ENCODE measurements at regions not wholly inside any gene's neighbourhood (a gene's known extent, or its start where the extent isn't known, plus 50 kb on each side); places are given as distances from the start of the nearest gene placed in this dataset.

DNA sequence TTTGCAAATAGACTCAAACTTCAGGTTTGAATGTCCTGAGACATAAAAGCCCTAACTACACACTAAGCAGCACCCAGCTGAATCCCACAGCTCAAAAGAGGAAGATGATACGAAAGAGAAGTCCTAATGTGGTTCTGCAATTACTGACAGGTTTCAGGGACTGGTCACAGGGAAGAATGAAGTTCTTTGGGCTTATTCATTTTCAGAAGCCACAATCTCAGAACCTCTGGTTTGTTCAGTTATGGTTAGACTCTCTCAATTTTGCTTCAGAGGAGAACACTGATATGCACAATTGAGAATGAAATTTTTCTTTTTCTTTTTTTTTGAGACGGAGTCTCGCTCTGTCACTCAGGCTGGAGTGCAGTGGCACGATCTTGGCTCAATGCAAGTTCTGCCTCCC is 94.6 kb upstream of the FAM180A start:
- H3K27ac Mint-ChIP-seq = no peak overlapping the region

GRCh38 chr7:135842446-135843179 is 94.0 kb upstream of the FAM180A start:
- H3K27me3 ChIP-seq (ENCODE audit: insufficient read depth, low read length) = no peaks in the 10 kb centered on the region
- H3K27me3 Mint-ChIP-seq = no peaks in the 10 kb centered on the region
- no peaks in the 10 kb centered on the region for H3K36me3 Mint-ChIP-seq
- no peak overlapping the region for H3K27ac ChIP-seq (ENCODE audit: low read depth, low read length)
- H3K9me3 Mint-ChIP-seq = peaks cover 0 to 2% (median 0%) of the 10 kb centered on the region in 8 donors
- H3K4me1 ChIP-seq (ENCODE audit: insufficient read depth, low read length) = no peaks in the 10 kb centered on the region
- POLR2A ChIA-PET (ENCODE audit: partially characterized antibody) = no interaction called here
- intact Hi-C loops (cut with micrococcal nuclease) = no loop called here
- no peak for DNase-seq
- H3K9me3 ChIP-seq (ENCODE audit: control insufficient read depth in 1 of 2, low read length in 2 of 2) = no peaks in the 10 kb centered on the region
- H3K27ac Mint-ChIP-seq = peak overlapping the region in 3 of 7 donors; percentile 5 to 70 (median 9)
- H3K4me3 Mint-ChIP-seq = no peak overlapping the region
- no peak overlapping the region for H3K4me3 ChIP-seq (ENCODE audit: low read length in 2 of 2)
- CTCF ChIA-PET (ENCODE audit: partially characterized antibody) = interaction anchor here (1.0 kb wide), 1 partner anchor 8 kb away, joined by 5 read pairs; no protein-coding TSS in a partner anchor
- peaks cover 1 to 27% (median 15%) of the 10 kb centered on the region in 4 donors for H3K4me1 Mint-ChIP-seq
- no peaks in the 10 kb centered on the region for H3K36me3 ChIP-seq (ENCODE audit: insufficient read depth, low read length)

More for the DNA sequence above, 94.6 kb upstream of the FAM180A start:
- Histone ChIP-seq H3K9me3 (ENCODE audit: control insufficient read depth in 1 of 2, low read length in 2 of 2) (no peaks in the 10 kb centered on the region), H3K36me3 (ENCODE audit: insufficient read depth, low read length) (no peaks in the 10 kb centered on the region), H3K4me1 (ENCODE audit: insufficient read depth, low read length) (no peaks in the 10 kb centered on the region), H3K4me3 (ENCODE audit: low read length in 2 of 2) (no peak overlapping the region), H3K27ac (ENCODE audit: low read depth, low read length) (no peak overlapping the region), H3K27me3 (ENCODE audit: insufficient read depth, low read length) (no peaks in the 10 kb centered on the region)
- H3K36me3 Mint-ChIP-seq = no peaks in the 10 kb centered on the region
- H3K27me3 Mint-ChIP-seq = no peaks in the 10 kb centered on the region
- peaks cover 0 to 2% (median 0%) of the 10 kb centered on the region in 8 donors for H3K9me3 Mint-ChIP-seq
- intact Hi-C loops (cut with micrococcal nuclease) = no loop called here
- ChIA-PET POLR2A (ENCODE audit: partially characterized antibody) (no interaction called here), CTCF (ENCODE audit: partially characterized antibody) (no interaction called here)
- H3K4me1 Mint-ChIP-seq = peaks cover 1 to 27% (median 15%) of the 10 kb centered on the region in 4 donors
- no peak overlapping the region for H3K4me3 Mint-ChIP-seq
- no peak for DNase-seq

DNA sequence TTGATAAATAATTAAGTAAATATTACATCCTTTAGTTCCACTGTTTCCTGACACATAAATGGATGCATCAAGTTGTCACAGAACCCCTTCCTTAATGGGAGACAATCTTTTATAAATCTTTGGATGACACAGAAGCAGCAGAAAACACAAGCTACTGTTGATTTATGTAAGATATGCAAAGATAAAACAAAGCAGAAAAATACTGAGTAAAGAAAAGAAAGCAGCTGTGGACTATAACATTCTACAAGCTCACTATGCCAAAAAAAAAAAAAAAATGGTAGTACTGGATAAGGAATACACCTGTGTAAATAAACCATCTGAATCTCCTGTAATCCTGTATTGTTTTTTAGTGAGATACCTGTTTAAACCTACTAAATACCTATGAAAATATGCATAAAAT is 92.0 kb upstream of the FAM180A start:
- Mint-ChIP-seq H3K27ac (no peak overlapping the region), H3K4me3 (no peak overlapping the region), H3K36me3 (no peaks in the 10 kb centered on the region), H3K4me1 (peaks cover 2 to 20% (median 15%) of the 10 kb centered on the region in 4 donors), H3K27me3 (no peaks in the 10 kb centered on the region), H3K9me3 (no peaks in the 10 kb centered on the region)
- intact Hi-C loops (cut with micrococcal nuclease) = no loop called here
- DNase-seq = no peak
- Histone ChIP-seq H3K27ac (ENCODE audit: low read depth, low read length) (no peak overlapping the region), H3K4me3 (ENCODE audit: low read length in 2 of 2) (no peak overlapping the region), H3K36me3 (ENCODE audit: insufficient read depth, low read length) (no peaks in the 10 kb centered on the region), H3K27me3 (ENCODE audit: insufficient read depth, low read length) (no peaks in the 10 kb centered on the region), H3K4me1 (ENCODE audit: insufficient read depth, low read length) (no peaks in the 10 kb centered on the region), H3K9me3 (ENCODE audit: control insufficient read depth in 1 of 2, low read length in 2 of 2) (no peaks in the 10 kb centered on the region)
- POLR2A ChIA-PET (ENCODE audit: partially characterized antibody) = no interaction called here
- CTCF ChIA-PET (ENCODE audit: partially characterized antibody) = no interaction called here

GRCh38 chr7:135837675-135838074 is 89.1 kb upstream of the FAM180A start:
- no peak for DNase-seq
- no peaks in the 10 kb centered on the region for H3K9me3 Mint-ChIP-seq
- H3K36me3 ChIP-seq (ENCODE audit: insufficient read depth, low read length) = no peaks in the 10 kb centered on the region
- H3K9me3 ChIP-seq (ENCODE audit: control insufficient read depth in 1 of 2, low read length in 2 of 2) = no peaks in the 10 kb centered on the region
- peaks cover 23% of the 10 kb centered on the region for H3K4me1 ChIP-seq (ENCODE audit: insufficient read depth, low read length)
- POLR2A ChIA-PET (ENCODE audit: partially characterized antibody) = no interaction called here
- H3K27ac ChIP-seq (ENCODE audit: low read depth, low read length) = no peak overlapping the region
- CTCF ChIA-PET (ENCODE audit: partially characterized antibody) = no interaction called here
- H3K36me3 Mint-ChIP-seq = peaks cover 0 to 4% of the 10 kb centered on the region in 2 donors
- no peaks in the 10 kb centered on the region for H3K27me3 ChIP-seq (ENCODE audit: insufficient read depth, low read length)
- peaks cover 13 to 30% (median 23%) of the 10 kb centered on the region in 4 donors for H3K4me1 Mint-ChIP-seq
- no peak overlapping the region for H3K27ac Mint-ChIP-seq
- H3K27me3 Mint-ChIP-seq = no peaks in the 10 kb centered on the region
- no peak overlapping the region for H3K4me3 ChIP-seq (ENCODE audit: low read length in 2 of 2)
- no peak overlapping the region for H3K4me3 Mint-ChIP-seq
- intact Hi-C loops (cut with micrococcal nuclease) = no loop called here

- ChIA-PET POLR2A (ENCODE audit: partially characterized antibody) (interaction anchor here (1.7 kb wide), 1 partner anchor 12 kb away, joined by 5 read pairs; no protein-coding TSS in a partner anchor), CTCF (ENCODE audit: partially characterized antibody) (interaction anchor here (0.9 to 1.6 kb wide), 3 partner anchors 10 to 189 kb away, joined by 3 to 6 read pairs (median 3); no protein-coding TSS in a partner anchor)
- no peak overlapping the region for H3K4me3 ChIP-seq (ENCODE audit: low read length in 2 of 2)
- peaks cover 53% of the 10 kb centered on the region for H3K4me1 ChIP-seq (ENCODE audit: insufficient read depth, low read length)
- Mint-ChIP-seq H3K9me3 (no peaks in the 10 kb centered on the region), H3K27me3 (no peaks in the 10 kb centered on the region), H3K27ac (peak overlapping the region in 6 of 7 donors; percentile 13 to 71 (median 62)), H3K4me1 (peaks cover 33 to 52% (median 41%) of the 10 kb centered on the region in 4 donors), H3K36me3 (peaks cover 0 to 4% of the 10 kb centered on the region in 2 donors), H3K4me3 (peak overlapping the region in 4 of 8 donors; percentile 7 to 41 (median 32))
- intact Hi-C loops (cut with micrococcal nuclease) = no loop called here
- H3K27me3 ChIP-seq (ENCODE audit: insufficient read depth, low read length) = no peaks in the 10 kb centered on the region
- H3K9me3 ChIP-seq (ENCODE audit: control insufficient read depth in 1 of 2, low read length in 2 of 2) = no peaks in the 10 kb centered on the region
- DNase-seq = no peak
- no peaks in the 10 kb centered on the region for H3K36me3 ChIP-seq (ENCODE audit: insufficient read depth, low read length)
- H3K27ac ChIP-seq (ENCODE audit: low read depth, low read length) = no peak overlapping the region
Measured at GRCh38 chr7:135834266-135834665, 85.7 kb upstream of the FAM180A start.

GRCh38 chr7:135833642-135834041 is 85.0 kb upstream of the FAM180A start:
- Mint-ChIP-seq H3K27ac (peak overlapping the region in 6 of 7 donors; percentile 18 to 71 (median 46)), H3K4me3 (peak overlapping the region in 5 of 8 donors; percentile 9 to 41 (median 14)), H3K36me3 (peaks cover 0 to 4% of the 10 kb centered on the region in 2 donors), H3K27me3 (no peaks in the 10 kb centered on the region), H3K9me3 (no peaks in the 10 kb centered on the region), H3K4me1 (peaks cover 33 to 53% (median 42%) of the 10 kb centered on the region in 4 donors)
- Histone ChIP-seq H3K27ac (ENCODE audit: low read depth, low read length) (no peak overlapping the region), H3K27me3 (ENCODE audit: insufficient read depth, low read length) (no peaks in the 10 kb centered on the region), H3K9me3 (ENCODE audit: control insufficient read depth in 1 of 2, low read length in 2 of 2) (no peaks in the 10 kb centered on the region), H3K4me3 (ENCODE audit: low read length in 2 of 2) (no peak overlapping the region), H3K36me3 (ENCODE audit: insufficient read depth, low read length) (no peaks in the 10 kb centered on the region), H3K4me1 (ENCODE audit: insufficient read depth, low read length) (peaks cover 54% of the 10 kb centered on the region)
- intact Hi-C loops (cut with micrococcal nuclease) = no loop called here
- ChIA-PET CTCF (ENCODE audit: partially characterized antibody) (interaction anchor here (1.6 kb wide), 1 partner anchor 32 kb away, joined by 6 read pairs; no protein-coding TSS in a partner anchor), POLR2A (ENCODE audit: partially characterized antibody) (no interaction called here)
- no peak for DNase-seq

GRCh38 chr7:135831455-135832195 is 83.0 kb upstream of the FAM180A start:
- Mint-ChIP-seq H3K27me3 (no peaks in the 10 kb centered on the region), H3K4me3 (peak overlapping the region; percentile 22 to 80 (median 62)), H3K9me3 (no peaks in the 10 kb centered on the region), H3K4me1 (peaks cover 33 to 53% (median 42%) of the 10 kb centered on the region in 4 donors), H3K36me3 (peaks cover 0 to 4% of the 10 kb centered on the region in 2 donors), H3K27ac (peak overlapping the region; percentile 33 to 94 (median 84))
- no peaks in the 10 kb centered on the region for H3K36me3 ChIP-seq (ENCODE audit: insufficient read depth, low read length)
- H3K9me3 ChIP-seq (ENCODE audit: control insufficient read depth in 1 of 2, low read length in 2 of 2) = no peaks in the 10 kb centered on the region
- DNase-seq = peak; percentile 41 to 67 (median 48)
- CTCF ChIA-PET (ENCODE audit: partially characterized antibody) = interaction anchor here (0.8 kb wide), 1 partner anchor 31 kb away, joined by 3 read pairs; no protein-coding TSS in a partner anchor
- no peak overlapping the region for H3K4me3 ChIP-seq (ENCODE audit: low read length in 2 of 2)
- H3K4me1 ChIP-seq (ENCODE audit: insufficient read depth, low read length) = peaks cover 54% of the 10 kb centered on the region
- H3K27ac ChIP-seq (ENCODE audit: low read depth, low read length) = no peak overlapping the region
- H3K27me3 ChIP-seq (ENCODE audit: insufficient read depth, low read length) = no peaks in the 10 kb centered on the region
- intact Hi-C loops (cut with micrococcal nuclease) = no loop called here
- POLR2A ChIA-PET (ENCODE audit: partially characterized antibody) = no interaction called here
